ENCODE measurements at regions not wholly inside any gene's neighbourhood (a gene's known extent, or its start where the extent isn't known, plus 50 kb on each side); places are given as distances from the start of the nearest gene placed in this dataset.

GRCh38 chr3:53426918-53427317 lies 67.5 kb upstream of the CACNA1D start:
- no peak overlapping the region for H4K8ac ChIP-seq (ENCODE audit: low read depth in 2 of 2, low read length in 2 of 2)
- ChIA-PET POLR2A (ENCODE audit: unreplicated experiment) (no interaction called here), CTCF (no interaction called here)
- H2BK15ac ChIP-seq (ENCODE audit: low read depth, low read length): no peak overlapping the region
- TF ChIP-seq FOS (IDR thresholded peaks at IDR 0.05; ENCODE audit: low read depth, low read length) (no peak), ELK1 (IDR thresholded peaks at IDR 0.05; ENCODE audit: borderline replicate concordance, low read depth, low read length) (no peak), CEBPB (IDR thresholded peaks at IDR 0.05; ENCODE audit: low read depth, low read length) (no peak), RCOR1 (IDR thresholded peaks at IDR 0.05; ENCODE audit: insufficient replicate concordance, low read length) (no peak), NFE2L2 (IDR thresholded peaks at IDR 0.05; ENCODE audit: low read depth, low read length) (no peak), MXI1 (IDR thresholded peaks at IDR 0.05; ENCODE audit: borderline replicate concordance, low read depth, low read length) (no peak), MAFK (IDR thresholded peaks at IDR 0.05; ENCODE audit: low read depth, low read length) (no peak), CTCF (conservative IDR thresholded peaks at IDR 0.05; ENCODE audit: low read depth, low read length) (no peak), SMC3 (IDR thresholded peaks at IDR 0.05; ENCODE audit: low read depth, low read length) (no peak), MAZ (IDR thresholded peaks at IDR 0.05; ENCODE audit: borderline replicate concordance, low read depth, low read length) (no peak)
- H3K9me3 ChIP-seq (ENCODE audit: control insufficient read depth, insufficient read depth, low read length): no peaks in the 10 kb centered on the region
- H3K18ac ChIP-seq (ENCODE audit: low read depth, low read length): no peak overlapping the region
- H2AFZ ChIP-seq (replicated peaks; ENCODE audit: low read length, poor library complexity): no peak overlapping the region
- H2BK5ac ChIP-seq (ENCODE audit: low read depth, low read length, poor library complexity, severe bottlenecking): no peak overlapping the region
- H3K23ac ChIP-seq (ENCODE audit: low read depth, low read length): no peak overlapping the region
- H2AK9ac ChIP-seq (replicated peaks; ENCODE audit: low read depth, low read length, poor library complexity): no peak overlapping the region
- H3K4me1 ChIP-seq (ENCODE audit: control insufficient read depth, insufficient read depth, low read length): no peaks in the 10 kb centered on the region
- H3K4ac ChIP-seq (ENCODE audit: low read depth, low read length): no peak overlapping the region
- intact Hi-C loops (cut with micrococcal nuclease) (no loop called here), dilution Hi-C loops (cut with HindIII; ENCODE audit: low sequenced_read_pairs, unreplicated experiment) (no loop called here), in situ Hi-C loops (cut with MboI; ENCODE audit: low sequenced_read_pairs) (no loop called here)
- no peak overlapping the region for H3K56ac ChIP-seq (ENCODE audit: extremely low read depth, insufficient read depth, low read length)
- H2AK5ac ChIP-seq (ENCODE audit: low read depth, low read length): no peak overlapping the region
- H2BK20ac ChIP-seq (ENCODE audit: low read depth, low read length): no peak overlapping the region
- H3K36me3 ChIP-seq (ENCODE audit: control insufficient read depth, insufficient read depth, low read length): no peaks in the 10 kb centered on the region
- H3K79me1 ChIP-seq (ENCODE audit: low read depth in 1 of 2, low read length in 2 of 2): no peaks in the 10 kb centered on the region
- H3K27ac ChIP-seq (ENCODE audit: insufficient read depth, low read length): no peak overlapping the region
- no peak overlapping the region for H4K91ac ChIP-seq (ENCODE audit: insufficient read depth, low read depth, low read length)
- H3K4me3 ChIP-seq (ENCODE audit: insufficient read depth, low read depth, low read length): no peak overlapping the region
- no peak for ATAC-seq (ENCODE audit: low read depth)
- BruUV-seq (replicated peaks): no TSS peak
- H4K5ac ChIP-seq (ENCODE audit: low read depth, low read length): no peak overlapping the region
- H3K9ac ChIP-seq (ENCODE audit: low read depth, low read length): no peak overlapping the region
- H2BK120ac ChIP-seq (ENCODE audit: low read depth, low read length): no peak overlapping the region
- H4K20me1 ChIP-seq (ENCODE audit: insufficient read depth, low read length): no peaks in the 10 kb centered on the region
- no peak for DNase-seq
- WGBS, 2 experiments (ENCODE audit: extremely low coverage in 2 of 2, insufficient read length in 1 of 2): no CpG with 5 or more reads among the region's 4 CpGs
- no peaks in the 10 kb centered on the region for H3K27me3 ChIP-seq (ENCODE audit: control insufficient read depth, insufficient read depth, low read length)
- no peak overlapping the region for H3K14ac ChIP-seq (replicated peaks; ENCODE audit: low read depth, low read length)
- H3K9me1 ChIP-seq (ENCODE audit: insufficient read depth, low read length): no peaks in the 10 kb centered on the region
- no peak overlapping the region for H3K4me2 ChIP-seq (ENCODE audit: low read depth, low read length)
